ENCODE measurements at regions not wholly inside any gene's neighbourhood (a gene's known extent, or its start where the extent isn't known, plus 50 kb on each side); places are given as distances from the start of the nearest gene placed in this dataset.

- DNase-seq (ENCODE audit: low read depth in 4 of 4, low spot score in 3 of 4) = no peak
These were observed 176.7 kb upstream of the TLE3 start for GRCh38 chr15:70274255-70274880.

DNA sequence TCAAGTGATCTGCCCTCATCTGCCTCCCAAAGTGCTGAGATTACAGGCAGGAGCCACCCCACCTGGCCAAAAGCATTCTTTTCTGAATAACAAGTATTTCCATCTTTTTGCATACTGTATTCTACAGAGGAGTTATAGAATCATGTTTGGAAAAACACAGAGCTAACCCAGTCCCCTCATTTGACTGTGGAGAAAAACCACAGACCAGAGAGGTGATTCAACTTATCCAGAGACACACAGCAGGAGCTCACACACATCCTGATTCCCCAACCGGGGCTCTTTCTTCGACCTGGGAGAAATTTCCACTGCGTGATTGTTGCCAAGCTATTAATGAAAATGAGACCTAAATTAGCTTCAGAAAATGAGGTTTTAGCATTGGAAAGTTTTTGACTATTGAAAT lies 176.1 kb upstream of the TLE3 start:
- DNase-seq (ENCODE audit: low read depth in 4 of 4, low spot score in 3 of 4) = no peak

DNA sequence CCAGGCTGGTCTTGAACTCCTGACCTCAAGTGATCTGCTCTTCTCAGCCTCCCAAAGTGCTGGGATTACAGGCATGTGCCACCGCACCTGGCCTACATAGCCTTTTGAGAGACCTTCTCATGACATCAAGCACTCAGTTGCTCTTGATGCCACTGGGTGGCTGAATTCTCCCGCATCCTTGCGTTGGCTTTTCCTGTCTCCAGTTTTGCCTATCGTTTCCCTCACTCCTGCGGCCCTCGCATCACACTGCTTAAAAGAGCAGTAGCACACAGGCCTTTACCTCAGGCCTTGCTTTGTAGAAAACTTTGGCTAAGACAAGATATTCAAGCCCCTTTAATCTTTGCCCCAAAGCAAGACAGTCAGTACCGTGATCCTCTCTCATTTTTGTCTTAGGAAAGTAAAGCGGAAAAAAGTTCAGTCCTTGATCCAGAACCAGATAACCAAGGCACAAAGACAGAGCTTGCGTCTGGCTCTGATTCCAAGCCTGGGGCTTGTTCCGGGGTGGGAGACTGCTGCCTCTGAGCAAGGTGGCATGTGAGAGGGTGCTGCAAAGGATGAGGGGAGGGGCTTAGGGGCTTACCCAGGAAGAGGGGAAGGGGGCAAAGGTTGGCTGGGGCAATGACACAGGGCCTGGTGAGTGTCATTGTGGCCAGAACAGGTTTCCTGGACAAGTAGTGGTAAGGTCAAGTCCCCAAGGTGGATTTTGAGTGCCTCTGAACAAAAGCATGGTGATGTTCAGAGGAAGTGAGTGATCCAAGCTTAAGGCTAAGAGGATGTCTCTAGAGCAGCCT lies 175.0 kb upstream of the TLE3 start:
- DNase-seq (ENCODE audit: low read depth in 4 of 4, low spot score in 3 of 4) = no peak

DNA sequence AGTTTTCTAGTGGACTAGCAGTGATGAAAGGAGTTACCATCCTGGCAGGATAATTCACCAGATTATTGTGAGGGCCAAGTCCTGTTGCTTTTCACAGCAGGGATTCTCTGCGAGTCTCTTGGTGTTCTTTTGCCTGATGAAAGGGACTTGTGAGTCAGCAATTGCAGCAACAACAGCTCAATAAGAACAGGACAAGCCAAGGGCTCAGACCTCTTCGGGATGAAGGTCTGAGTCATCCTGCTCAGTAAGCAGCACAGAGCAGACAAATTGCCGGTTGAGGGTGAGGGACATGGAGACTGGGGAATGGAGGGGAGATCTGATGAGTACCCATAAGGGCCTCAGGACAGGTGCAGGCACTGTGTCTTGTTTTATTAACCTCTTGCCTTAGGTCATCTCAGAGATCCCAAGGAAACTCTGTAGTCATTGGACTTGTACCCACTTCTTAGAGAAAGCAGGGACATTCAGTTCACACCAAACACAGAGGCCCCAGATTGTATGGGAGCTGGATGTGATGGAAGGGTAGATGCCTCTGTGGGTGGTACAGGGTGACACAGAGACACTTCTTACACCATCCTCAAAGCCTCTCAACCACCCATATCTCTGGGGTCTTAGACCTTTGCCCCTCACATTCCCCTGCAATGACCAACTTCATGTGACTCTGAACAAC lies 173.8 kb upstream of the TLE3 start:
- DNase-seq (ENCODE audit: low read depth in 4 of 4, low spot score in 3 of 4) = no peak

DNA sequence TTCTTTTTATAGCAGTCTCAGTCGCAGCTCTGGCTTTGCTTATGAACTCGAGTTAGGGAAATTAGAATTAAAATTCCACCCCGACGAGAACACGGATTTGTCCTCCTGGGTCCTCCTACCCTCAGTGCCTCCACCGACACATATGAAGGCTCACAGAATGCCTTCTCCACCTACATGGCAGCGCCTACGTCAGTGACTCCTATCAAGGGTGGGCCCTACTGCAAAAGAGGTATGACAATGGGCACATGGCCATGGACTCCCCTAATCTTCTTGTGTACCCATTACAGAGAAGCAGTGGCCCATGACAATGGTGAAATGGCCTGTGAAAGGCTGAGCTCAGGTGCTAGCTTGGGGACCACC lies 173.0 kb upstream of the TLE3 start:
- DNase-seq (ENCODE audit: low read depth in 4 of 4, low spot score in 3 of 4) = no peak

DNA sequence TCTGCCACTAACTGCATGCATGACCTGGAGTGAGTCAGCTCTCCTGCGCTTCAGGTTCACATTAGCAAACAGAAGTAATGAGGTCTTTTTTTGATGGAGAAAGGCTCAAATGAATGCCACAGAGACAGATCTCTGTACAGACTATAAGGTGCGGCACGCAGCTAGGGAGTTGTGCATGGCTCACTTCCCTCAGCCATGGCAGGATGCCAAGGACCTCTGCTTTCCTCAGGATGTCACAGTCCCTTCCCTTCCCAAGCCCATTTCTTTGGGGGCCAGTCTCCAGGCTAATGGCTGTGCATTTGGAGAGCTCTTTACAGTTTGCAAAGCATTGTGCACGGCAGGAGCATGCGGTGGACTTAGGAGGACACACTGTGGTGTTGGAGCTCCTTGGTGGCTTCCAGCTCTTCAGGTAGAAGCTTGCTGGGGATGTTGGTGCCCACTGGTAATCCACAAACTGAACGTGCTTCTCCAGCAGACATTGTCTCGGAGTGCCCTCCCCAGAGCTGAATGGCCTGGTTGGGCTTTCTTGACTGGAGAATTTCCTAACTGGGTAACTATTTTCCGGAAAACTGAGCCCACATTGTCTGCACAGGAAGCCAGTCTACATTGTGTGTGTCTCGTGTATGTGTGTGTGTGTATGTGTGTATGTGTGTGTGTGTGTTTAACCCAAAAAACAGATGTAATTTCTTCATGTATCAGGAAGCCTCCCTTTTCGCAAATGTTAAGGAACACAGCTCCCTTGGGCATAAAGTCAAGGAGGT lies 172.5 kb upstream of the TLE3 start:
- DNase-seq (ENCODE audit: low read depth in 4 of 4, low spot score in 3 of 4) = no peak

DNA sequence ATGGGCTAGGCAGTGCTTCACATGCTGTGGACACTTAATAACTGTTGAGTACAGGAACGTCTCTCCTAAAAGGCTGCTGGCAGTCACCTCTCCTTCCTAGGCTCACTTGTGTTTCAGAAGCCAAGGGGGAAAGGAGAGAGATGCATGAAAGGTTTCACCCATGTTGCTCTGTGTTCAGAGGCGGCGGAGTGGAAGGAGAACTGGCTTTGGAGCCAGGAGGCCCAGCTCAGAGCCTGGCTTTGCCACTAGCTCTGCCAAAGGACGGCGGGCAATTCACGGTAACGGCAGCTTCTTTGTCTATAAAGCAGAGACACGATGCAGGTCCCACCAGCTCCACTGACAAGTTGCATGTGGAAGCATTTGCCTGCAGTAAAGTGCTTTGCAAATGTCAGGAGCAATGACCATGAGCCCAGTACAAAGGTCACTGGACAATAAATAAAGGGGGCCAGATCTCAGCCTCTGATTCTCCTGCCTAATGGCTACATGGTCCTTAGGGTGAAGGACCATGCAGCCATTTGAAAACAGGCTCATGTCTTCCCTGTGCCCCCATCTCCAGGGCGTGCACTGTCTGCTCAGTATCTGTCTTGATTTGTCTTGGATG lies 171.7 kb upstream of the TLE3 start:
- DNase-seq (ENCODE audit: low read depth in 4 of 4, low spot score in 3 of 4) = no peak

GRCh38 chr15:70268698-70269251 lies 171.1 kb upstream of the TLE3 start:
- DNase-seq (ENCODE audit: low read depth in 4 of 4, low spot score in 3 of 4) = no peak

DNA sequence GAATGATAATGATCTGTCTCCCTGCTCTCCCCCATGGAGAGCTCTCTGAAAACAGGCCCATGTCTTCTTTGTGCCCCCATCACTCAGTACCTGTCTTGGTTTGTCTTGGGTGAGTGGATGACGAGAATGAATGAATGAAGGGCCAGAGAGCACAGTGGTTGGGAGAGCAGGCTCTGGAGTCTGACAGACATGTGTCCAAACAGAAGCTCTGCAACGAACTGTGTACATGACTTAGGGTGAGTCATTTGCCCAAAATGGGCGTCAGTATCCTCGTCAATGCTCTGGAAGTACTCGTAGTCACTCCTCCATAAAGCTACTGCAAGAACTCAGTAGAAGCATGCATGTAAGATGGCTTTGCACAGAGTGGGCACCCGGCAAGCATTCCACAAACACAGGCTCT lies 170.2 kb upstream of the TLE3 start:
- DNase-seq (ENCODE audit: low read depth in 4 of 4, low spot score in 3 of 4) = no peak

DNA sequence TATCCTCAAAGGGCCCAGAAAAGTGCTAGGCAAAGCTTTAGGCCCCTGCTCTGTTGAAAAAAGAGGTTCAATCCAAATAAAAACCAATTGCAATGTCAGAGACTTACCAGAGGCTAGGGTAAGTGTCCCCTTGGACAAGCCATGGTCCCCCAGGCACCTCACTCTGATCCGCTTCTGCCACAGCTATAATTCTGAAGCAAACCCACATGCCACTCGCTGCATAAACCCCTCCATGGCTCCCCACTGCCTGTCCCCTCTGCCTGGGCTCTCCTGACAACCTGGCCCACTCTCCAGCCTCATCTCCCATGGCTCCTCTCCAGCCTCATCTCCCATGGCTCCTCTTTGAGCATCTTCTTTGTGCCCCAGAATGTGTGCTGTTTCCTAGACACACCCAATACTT lies 169.6 kb upstream of the TLE3 start:
- DNase-seq (ENCODE audit: low read depth in 4 of 4, low spot score in 3 of 4) = no peak

DNA sequence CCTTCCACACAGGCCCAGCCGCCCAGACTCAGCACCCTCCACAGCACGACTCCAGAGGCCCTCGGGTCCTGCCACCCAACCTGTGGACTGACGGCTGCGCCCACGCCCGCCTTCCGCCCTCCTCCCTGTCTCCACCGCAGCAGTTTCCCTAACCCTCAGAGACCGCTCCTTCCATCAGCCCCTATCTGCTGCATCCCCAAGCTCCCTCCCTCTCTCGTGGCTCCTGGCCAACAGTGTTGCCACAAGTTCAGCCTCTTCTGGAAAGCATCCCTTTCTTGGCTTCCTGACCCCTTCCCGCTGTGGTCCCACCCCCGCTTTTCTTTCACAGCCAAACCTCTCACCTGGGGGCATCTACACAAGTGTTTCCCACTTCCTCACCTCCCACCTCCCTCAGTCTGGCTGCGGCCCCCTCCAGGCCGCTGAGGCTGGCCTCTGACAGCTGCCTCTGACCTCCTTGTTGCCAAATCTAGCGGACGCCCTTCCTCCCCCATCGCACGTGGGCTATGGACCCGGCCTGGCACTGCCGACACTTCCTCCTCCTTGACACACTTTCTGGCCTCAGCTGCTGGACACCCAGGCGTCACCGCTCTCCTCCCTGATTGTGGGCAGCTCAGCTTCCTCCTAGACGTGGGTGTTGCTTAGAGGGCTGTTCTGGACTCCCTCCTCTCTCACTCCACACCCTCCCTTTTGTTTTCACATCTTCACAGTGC lies 168.8 kb upstream of the TLE3 start:
- DNase-seq (ENCODE audit: low read depth in 4 of 4, low spot score in 3 of 4) = no peak

DNA sequence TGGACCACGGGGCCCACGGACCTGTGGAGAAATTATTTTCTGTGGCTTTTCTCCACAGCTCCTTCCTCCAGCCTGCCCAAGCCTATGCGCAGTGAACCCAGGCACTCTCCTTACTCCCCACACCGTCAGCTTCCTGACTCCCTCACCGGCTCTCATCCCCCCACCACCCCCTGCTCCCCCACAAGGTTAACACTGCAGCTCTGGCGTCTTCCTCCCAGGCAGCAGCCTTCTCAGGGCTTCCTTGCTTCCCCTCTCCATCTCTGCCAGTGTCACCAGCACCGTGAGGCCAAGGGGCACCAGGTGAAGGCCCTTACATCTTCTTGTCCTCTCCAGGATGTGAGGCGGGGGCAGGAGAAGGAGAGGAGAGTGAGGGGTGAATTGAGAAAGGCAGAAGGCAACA lies 168.3 kb upstream of the TLE3 start:
- no peak for DNase-seq (ENCODE audit: low read depth in 4 of 4, low spot score in 3 of 4)

DNA sequence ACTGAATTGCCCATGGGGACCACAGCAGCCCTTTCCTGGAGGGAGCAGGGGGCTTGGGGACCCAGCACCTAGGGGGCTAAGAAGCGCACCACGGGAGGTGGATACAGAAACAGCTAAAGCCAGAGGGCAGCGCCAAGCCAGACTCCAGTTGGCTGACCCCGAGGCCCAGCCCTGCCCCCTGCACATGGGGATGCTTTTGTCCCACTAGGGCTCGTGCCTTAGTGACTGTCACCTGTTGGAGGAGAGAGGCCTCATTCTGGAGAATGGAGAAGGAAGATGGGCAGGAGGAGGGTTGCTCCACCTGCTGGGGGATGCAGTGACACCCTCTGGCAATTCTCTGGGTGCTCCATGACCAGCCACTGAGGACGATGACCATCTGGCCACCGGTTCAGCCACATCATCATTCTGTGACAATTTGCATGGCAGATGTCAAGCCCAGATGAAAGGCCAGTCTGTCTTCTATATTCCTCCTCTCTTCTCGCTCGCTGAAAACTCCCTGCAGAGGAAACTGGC lies 167.8 kb upstream of the TLE3 start:
- no peak for DNase-seq (ENCODE audit: low read depth in 4 of 4, low spot score in 3 of 4)

DNA sequence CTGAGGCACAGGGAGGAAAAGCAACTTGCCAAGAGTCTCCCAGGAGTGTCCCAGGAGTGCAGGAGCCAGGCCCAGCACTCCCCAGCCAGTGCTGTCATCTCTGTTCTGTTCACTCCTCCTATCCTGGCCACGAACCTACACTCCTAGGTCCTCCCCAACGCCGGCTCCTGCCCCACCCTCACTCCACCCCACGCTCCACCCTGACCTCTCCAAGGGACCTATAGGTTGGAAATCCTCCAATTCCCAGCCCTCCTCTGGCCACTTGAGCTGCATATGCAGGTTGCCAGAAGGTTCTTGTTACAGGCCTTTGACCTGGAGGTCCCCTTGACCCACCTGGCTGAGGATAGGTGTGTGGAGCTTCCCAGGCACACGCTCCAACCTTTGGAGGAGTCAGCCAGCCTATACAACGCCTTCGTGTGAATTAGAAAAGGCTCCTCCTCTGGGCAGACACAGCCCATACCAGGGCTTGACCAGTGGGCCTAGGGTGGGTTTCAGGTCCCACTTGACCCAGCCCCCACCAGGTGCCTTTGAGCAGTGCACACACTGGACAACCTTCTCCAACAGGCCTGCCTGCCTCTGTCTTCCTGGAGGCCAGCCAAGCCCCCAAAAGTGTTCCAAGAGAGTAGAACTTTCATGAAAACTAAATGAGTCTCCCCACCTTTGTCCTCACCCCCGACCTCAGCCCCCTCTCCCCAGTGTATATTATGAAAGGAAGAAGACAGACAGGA lies 167.2 kb upstream of the TLE3 start:
- DNase-seq (ENCODE audit: low read depth in 4 of 4, low spot score in 3 of 4) = no peak

DNA sequence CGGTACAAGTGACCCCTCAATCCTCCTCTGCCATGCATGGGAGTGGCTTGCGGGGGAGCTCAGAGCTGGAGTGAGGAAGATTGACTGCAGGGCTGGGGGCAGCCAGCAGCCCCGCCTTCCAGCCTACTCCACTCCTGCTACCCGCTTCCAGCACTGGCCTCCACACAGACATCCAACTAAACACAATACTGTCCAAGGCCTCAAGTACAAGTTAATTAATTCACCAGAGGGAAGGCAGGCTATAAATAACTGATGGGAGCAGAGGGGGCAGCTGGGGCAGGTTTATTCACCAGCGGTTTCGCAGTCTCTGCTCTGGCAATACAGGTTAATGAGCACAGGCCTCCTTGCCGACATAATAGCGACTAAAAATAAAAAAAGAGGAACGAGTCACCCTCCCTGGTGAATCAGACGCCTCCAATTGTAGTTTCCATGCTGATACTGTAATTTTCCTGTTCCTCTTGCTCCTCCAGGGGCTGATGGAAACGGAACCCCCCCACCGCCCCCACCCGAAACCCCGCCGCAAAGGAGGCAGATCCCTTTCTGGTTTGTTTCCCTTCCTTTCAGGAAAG lies 166.4 kb upstream of the TLE3 start:
- peak in 1 of 4 donors; percentile 78 for DNase-seq (ENCODE audit: low read depth in 4 of 4, low spot score in 3 of 4)

DNA sequence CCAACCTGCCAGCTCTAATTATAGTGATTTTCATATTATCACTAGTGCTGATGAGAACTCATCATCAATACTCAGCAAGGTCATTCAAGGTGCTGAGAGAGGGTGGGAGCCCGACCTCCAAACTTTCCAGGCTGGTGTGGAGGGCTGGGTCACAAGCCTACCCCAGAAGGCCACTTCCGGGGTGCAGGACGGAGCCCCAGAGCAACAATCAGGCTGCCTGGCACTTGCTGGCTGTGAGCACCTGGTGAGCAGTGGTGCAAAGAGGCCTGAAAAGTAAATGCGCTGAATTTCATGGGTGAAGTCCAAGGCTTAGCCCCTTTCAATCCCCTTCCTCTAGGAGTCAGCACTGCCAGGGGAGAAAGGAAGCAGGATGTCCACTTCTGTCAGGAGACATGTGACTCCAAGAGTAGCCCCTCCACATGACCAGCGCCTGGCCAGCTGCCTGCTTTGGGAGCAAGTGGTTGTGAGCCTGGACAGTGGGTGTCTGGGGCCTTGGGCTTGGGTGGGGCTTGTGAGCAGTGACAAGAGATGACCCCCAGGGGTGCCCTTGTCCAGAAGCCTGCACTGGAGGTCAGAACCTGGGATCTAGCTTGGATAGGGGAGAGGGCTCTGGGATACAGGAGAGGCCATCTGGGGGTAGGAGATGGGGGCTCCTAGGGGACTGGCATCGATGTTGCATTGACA lies 165.0 kb upstream of the TLE3 start:
- no peak for DNase-seq (ENCODE audit: low read depth in 4 of 4, low spot score in 3 of 4)

DNA sequence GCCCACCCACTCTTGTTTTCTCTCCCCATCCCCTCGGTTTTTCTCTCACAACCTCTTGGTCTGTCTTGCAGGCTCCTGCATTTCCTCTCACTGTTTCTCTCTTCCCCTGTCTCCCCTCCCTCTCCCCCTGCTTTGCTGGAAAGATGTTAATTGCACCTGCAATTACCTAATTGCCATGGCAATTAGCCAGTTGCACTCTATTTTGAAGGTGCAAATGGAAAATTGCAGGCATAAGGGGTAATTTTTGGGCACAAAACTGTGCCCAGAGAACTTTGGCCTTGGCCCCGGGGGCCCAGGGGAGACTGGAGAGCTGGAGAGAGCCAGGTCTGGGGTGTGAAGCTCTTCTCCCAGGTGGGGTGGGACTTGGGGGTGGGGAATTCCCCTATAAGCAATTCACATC lies 164.5 kb upstream of the TLE3 start:
- no peak for DNase-seq (ENCODE audit: low read depth in 4 of 4, low spot score in 3 of 4)

DNA sequence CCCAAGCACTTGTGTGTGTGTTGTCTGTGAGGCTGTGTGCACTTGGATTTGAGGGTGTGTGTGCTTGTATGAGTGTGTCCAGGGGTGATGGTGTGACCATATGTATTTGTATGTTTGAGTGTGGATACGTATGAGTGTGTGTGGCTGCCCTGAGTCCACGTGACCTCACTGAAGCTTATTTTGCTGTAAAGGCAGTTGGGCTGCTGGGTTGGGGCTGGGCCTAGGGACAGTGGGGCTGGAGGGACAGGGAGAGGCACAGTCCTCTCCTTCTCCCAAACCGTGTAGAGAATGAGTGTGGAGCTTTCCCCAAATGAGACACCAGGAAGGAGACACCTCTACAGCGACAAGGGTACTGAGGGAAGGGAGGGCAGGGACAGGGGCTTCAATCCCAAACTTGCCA lies 163.4 kb upstream of the TLE3 start:
- DNase-seq (ENCODE audit: low read depth in 4 of 4, low spot score in 3 of 4) = no peak

All from right renal pelvis (tissue), 4 donors.